Fibroblast of skin of back (primary cell): ENCODE measurements at regions not wholly inside any gene's neighbourhood (a gene's known extent, or its start where the extent isn't known, plus 50 kb on each side); places are given as distances from the start of the nearest gene placed in this dataset.
"Not testable (repeated sequence)": the region's sequence is repeated elsewhere in the genome, so short reads cannot be mapped to it uniquely, and the experiment has no call there.

Experiments used
- DNase-seq: peaks from one replicate; pipeline ENCODE4 v3.0.0-alpha.2; 2013

GRCh38 chr3:82596805-82597204 is 835.4 kb upstream of the GBE1 start:
- no peak for DNase-seq

GRCh38 chr3:82595530-82595929 is 834.1 kb upstream of the GBE1 start:
- no peak for DNase-seq

GRCh38 chr3:82587174-82587573 is 825.7 kb upstream of the GBE1 start:
- DNase-seq = no peak

- no peak for DNase-seq
Observed at GRCh38 chr3:82586414-82586813, 825.0 kb upstream of the GBE1 start.

DNA sequence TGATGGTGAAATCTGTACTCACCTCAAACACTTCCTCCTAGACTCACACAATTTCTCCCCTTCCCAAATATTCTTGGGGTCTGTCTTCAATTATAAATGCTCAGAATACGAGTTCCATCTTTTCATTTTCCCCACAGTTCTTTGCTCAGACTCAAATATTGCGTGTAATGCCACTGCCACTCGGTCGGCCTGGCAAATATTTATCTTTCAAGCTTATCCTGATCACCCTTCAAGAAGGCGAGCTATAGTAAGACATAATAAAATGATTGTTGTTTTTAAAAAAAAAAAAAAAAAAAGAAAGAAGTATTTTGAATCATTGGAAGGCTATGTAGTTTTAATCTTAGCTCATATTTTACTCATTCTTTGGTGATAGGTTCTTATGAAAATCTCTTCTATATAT is 824.6 kb upstream of the GBE1 start:
- not testable (repeated sequence) for DNase-seq

GRCh38 chr3:82585591-82585990 is 824.1 kb upstream of the GBE1 start:
- not testable (repeated sequence) for DNase-seq

DNA sequence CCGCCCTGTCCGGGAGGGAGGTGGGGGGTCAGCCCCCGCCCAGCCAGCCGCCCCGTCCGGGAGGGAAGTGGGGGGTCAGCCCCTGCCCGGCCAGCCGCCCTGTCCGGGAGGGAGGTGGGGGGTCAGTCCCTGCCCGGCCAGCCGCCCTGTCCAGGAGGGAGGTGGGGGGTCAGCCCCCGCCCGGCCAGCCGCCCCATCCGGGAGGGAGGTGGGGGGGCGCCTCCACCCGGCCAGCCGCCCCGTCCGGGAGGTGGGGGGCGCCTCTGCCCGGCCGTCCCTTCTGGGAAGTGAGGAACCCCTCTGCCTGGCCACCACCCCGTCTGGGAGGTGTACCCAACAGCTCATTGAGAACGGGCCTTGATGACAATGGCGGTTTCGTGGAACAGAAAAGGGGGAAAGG is 823.4 kb upstream of the GBE1 start:
- DNase-seq = not testable (repeated sequence)

DNA sequence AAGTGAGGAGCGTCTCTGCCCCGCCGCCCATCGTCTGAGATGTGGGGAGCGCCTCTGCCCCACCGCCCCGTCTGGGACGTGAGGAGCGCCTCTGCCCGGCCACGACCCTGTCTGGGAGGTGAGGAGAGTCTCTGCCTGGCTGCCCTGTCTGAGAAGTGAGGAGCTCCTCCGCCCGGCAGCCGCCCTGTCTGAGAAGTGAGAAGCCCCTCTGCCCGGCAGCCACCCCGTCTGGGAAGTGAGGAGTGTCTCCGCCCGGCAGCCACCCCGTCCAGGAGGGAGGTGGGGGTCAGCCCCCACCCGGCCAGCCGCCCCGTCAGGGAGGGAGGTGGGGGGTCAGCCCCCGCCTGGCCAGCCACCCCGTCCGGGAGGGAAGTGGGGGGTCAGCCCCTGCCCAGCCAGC is 823.0 kb upstream of the GBE1 start:
- DNase-seq = not testable (repeated sequence)

GRCh38 chr3:82581350-82581749 is 819.9 kb upstream of the GBE1 start:
- DNase-seq = no peak

DNA sequence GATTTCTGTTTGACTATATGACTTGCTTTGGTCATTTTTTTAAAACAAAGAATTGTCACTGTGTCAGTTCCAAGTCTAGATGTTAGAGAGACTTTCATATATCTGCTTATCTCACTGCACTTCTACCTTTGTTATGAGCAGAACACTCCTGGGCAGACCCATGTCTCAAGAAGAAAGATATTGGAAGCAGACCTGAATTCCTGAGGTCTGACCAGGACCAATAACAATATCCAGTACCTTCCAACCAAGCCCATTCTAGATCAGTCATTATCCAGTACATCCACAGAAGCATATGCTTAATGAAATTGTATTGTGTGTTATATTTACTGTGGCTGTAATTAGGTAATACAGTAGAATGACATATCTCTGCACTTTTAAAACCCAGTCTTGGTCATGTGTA is 811.3 kb upstream of the GBE1 start:
- no peak for DNase-seq

DNA sequence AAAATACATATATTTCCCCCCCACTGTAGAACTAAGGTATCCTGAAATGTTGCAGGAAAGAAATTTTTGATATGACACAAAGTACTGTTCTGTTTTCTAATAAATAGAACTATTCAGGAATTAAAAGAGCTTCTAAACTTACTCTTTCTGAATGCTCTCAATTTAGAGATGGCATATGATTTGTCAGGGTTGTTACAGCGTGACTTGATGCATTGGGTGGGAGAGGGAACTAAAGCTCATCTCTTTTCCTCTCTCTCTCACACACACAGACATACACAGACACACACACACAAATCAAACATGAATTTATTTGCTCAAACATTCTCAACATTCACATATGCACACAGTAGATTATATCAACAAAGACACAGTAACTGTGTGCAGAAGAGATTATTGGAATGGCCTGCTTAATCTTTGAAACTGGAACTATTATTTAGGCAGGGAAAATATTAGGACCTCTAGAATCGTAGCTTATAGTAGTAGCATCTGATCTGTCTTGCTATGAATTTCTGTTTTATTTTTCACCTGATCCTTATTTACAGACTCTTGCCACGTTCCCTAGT is 807.4 kb upstream of the GBE1 start:
- no peak for DNase-seq

DNA sequence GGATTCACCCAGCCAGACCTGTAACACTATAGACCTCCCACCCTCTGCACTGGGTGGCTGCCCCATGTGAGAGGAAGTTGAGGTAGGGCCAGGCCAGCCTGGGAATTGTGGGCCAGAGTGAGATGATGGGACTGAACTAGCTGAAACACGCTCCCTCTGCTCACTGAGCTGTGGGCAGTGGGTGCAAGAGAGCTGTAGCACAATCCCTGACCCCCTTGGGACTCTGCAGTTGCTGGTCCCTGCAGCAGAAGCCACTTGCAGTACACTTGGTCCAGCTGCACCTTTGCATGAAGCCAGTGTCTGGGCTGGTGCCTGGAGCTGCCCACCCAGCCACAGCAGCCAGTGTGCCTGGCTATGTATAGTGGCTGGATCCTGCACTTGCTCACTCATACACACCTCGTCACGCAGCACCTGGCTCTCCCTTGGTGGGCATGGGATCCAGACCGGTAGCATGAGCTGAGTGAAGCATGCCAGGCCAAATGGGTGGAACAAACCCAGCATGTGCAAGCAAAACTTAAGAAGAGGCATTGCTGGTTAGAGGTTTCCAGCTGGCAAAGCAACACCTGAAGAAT is 805.7 kb upstream of the GBE1 start:
- no peak for DNase-seq

DNA sequence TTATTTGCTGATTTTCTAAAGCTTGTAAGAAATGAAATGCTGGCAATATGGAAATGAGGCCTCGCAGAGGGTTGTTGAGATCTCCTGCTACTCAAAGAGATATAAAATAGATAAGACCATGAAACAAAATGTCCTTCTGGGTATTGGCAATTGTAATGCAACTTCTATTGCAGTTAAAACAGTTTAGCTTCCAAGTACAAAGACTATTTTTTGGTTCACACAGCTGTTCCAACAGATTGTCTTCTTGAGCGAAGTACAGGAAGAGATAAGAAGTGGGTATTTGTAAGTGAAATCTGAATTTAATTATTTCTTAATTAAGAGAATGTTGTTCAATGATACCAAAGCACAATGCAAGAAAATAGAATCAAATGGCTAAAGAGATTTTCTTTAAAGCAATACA is 801.5 kb upstream of the GBE1 start:
- DNase-seq = no peak

DNA sequence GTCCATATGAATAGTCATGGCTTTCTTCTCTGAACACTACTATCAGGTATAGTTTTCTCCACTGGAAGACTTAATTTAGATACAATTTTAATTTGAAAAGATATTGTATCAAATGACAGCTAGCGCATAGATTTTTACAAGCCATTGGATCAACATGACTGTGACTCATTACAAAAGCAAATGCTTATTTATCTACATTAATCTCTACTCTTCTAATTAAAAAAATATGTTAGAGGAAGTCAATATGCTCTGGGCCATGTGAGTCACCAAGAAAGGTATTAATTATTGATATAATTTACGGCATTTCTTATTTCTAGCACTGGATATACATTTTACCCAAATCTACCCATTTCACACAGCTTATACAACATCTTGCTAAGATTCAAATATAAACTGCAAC is 800.3 kb upstream of the GBE1 start:
- DNase-seq = no peak

DNA sequence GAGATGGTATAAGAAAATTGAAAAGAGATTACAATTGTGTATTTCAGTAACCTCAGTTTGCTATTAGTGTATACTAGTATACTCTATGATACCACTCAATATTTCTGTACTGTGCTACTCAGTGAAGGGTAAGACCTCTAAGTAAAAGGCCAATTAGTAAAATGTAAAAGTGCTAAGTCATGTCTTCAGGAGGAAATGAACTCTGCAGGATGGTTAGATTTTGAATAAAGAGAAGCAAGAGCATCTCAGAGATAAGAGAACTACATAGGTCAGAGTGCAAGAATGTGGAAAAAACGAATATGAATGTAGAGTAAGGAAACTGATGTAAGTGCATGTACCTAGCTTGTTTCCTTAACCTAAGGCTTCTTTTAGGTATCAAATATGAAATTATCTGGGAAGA is 796.6 kb upstream of the GBE1 start:
- DNase-seq = no peak

- no peak for DNase-seq
Observed at GRCh38 chr3:82556113-82556512, 794.7 kb upstream of the GBE1 start.

GRCh38 chr3:82542556-82542955 is 781.1 kb upstream of the GBE1 start:
- not testable (repeated sequence) for DNase-seq

GRCh38 chr3:82521657-82522056 is 760.2 kb upstream of the GBE1 start:
- no peak for DNase-seq

GRCh38 chr3:82520846-82521245 is 759.4 kb upstream of the GBE1 start:
- DNase-seq = no peak

DNA sequence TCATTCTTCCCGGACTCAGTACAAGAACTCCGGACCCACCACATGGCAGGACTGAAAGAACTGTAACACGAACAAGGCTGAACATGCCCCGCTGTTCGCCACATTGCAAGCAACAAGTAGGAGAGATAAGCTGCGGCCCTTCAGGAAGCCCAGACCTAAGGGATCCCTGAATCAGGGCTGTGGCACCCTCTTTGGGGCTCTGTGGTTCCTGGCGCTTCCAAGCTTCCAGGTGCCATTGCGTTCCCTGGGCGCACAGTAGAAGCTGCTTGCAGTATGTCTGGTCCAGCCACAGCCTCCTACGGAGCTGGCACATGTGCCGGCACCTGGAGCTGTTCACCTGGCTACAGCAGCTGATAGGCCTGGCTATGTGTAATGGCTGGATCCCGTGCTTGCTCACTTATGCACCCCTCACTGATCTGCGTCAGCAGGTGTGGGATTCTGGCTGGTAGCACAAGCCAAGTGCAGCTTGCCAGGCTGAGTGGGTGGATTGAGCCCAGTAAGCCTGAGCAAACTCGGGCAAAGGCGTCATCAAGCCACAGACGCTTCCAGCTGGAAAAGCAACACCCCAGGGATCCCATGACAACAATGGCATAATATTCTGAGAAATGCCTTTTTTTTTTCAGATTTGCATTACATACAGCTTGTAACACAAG is 748.6 kb upstream of the GBE1 start:
- no peak for DNase-seq

- no peak for DNase-seq
Observed at GRCh38 chr3:82509106-82509842, 747.8 kb upstream of the GBE1 start.

DNA sequence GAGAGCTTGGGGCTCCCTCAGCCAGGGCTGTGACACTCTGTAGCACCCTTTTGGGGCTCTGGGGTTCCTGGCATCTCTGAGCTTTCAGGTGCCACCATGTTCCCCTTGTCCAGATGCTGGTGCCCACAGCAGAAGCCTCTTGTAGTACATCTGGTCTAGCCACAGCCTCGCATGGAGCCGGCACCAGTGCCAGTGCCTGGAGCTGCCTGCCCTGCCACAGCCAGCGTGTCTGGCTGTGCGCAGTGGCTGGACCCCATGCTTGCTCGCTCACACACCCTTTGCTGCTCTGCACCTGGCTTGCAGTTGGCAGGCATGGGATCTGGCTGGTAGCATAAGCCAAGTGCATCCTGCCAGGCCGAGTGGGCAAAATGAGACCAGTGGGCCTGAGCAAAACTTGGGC is 744.8 kb upstream of the GBE1 start:
- DNase-seq = no peak

DNA sequence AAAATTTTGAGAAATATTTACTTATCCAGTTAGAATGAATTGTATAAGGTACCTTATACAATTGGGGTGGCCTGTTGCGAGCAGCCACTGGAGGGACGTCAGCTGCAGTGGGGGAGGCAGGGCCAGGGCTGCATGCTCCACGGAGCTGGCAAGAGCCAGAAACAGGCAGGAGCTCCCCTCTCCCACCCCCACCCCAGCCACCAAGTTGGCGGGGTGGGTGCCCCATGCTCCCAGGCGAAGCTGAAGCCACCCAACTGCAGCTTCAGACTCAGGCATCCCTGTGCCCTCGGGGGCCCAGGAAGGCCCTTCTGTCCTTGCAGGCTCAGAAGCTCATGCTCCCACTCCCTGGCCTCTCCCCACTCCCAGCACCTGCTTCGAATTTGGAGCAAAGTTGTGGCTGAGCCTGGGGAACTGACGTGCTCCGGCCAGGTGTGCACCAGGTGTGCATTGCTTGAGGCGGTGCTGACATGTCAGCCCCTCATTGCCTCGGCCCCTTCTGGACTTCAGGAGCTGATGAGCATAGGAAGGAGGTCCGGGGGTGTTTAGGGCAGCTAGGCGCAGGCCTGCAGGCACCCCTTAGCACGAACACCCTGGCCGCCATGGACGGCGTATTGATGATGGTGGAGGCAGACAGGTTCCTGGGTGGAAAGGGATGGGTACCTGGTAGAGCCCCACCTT is 743.8 kb upstream of the GBE1 start:
- DNase-seq = no peak
